Globus pallidus (tissue), 1 donor: ENCODE measurements at regions not wholly inside any gene's neighbourhood (a gene's known extent, or its start where the extent isn't known, plus 50 kb on each side); places are given as distances from the start of the nearest gene placed in this dataset.
A peak's percentile ranks its signal among the peaks of the same experiment; 100 is the strongest.
"Not testable (repeated sequence)": the region's sequence is repeated elsewhere in the genome, so short reads cannot be mapped to it uniquely, and the experiment has no call there.

Experiments used
- DNase-seq: peaks from one replicate; pipeline ENCODE4 v3.0.0-alpha.2; 2015; ENCODE audit warnings: low spot score

- peak; percentile 61 for DNase-seq
These were observed 532.8 kb downstream of the RFPL4B start for GRCh38 chr6:112879920-112880413.

- no peak for DNase-seq
These were observed 533.9 kb downstream of the RFPL4B start for GRCh38 chr6:112881027-112881426.

GRCh38 chr6:112881828-112882780 lies 535.0 kb downstream of the RFPL4B start:
- DNase-seq: no peak

- no peak for DNase-seq
These were observed 536.0 kb downstream of the RFPL4B start for GRCh38 chr6:112883095-112883494.

- DNase-seq: no peak
These were observed 539.3 kb downstream of the RFPL4B start for GRCh38 chr6:112886415-112886814.

- not testable (repeated sequence) for DNase-seq
These were observed 540.3 kb downstream of the RFPL4B start for GRCh38 chr6:112887424-112887823.

- no peak for DNase-seq
These were observed 552.4 kb downstream of the RFPL4B start for GRCh38 chr6:112899541-112899940.

GRCh38 chr6:112903361-112903760 lies 556.2 kb downstream of the RFPL4B start:
- no peak for DNase-seq

GRCh38 chr6:112906726-112907125 lies 559.6 kb downstream of the RFPL4B start:
- no peak for DNase-seq

- no peak for DNase-seq
These were observed 562.7 kb downstream of the RFPL4B start for GRCh38 chr6:112909781-112910180.

- DNase-seq: no peak
These were observed 563.1 kb downstream of the RFPL4B start for GRCh38 chr6:112910256-112910655.

GRCh38 chr6:112911959-112912358 lies 564.8 kb downstream of the RFPL4B start:
- no peak for DNase-seq

- no peak for DNase-seq
These were observed 565.4 kb downstream of the RFPL4B start for GRCh38 chr6:112912416-112913101.

- not testable (repeated sequence) for DNase-seq
These were observed 572.6 kb downstream of the RFPL4B start for GRCh38 chr6:112919744-112920143.

- DNase-seq: no peak
These were observed 573.9 kb downstream of the RFPL4B start for GRCh38 chr6:112920994-112921393.

GRCh38 chr6:112923940-112924587 lies 576.9 kb downstream of the RFPL4B start:
- DNase-seq: no peak

GRCh38 chr6:112925702-112926101 lies 578.6 kb downstream of the RFPL4B start:
- DNase-seq: no peak

- no peak for DNase-seq
These were observed 580.7 kb downstream of the RFPL4B start for GRCh38 chr6:112927641-112928320.

GRCh38 chr6:112929641-112930040 lies 582.5 kb downstream of the RFPL4B start:
- DNase-seq: no peak

- DNase-seq: no peak
These were observed 584.7 kb downstream of the RFPL4B start for GRCh38 chr6:112931832-112932231.

GRCh38 chr6:112933947-112934346 lies 586.8 kb downstream of the RFPL4B start:
- DNase-seq: no peak
